H9 (cell line): ENCODE measurements at regions not wholly inside any gene's neighbourhood (a gene's known extent, or its start where the extent isn't known, plus 50 kb on each side); places are given as distances from the start of the nearest gene placed in this dataset.

ENCODE experiments used
- DNase-seq: peaks from one replicate; pipeline ENCODE4 v3.0.0-alpha.2; 2017
- H2AFZ ChIP-seq: one replicate; pipeline ENCODE4 v1.6.1; 2013; ENCODE audit warnings: mild to moderate bottlenecking, low read length, control low read depth, moderate library complexity
- H2AK5ac ChIP-seq: 2 replicates; pipeline ENCODE4 v1.6.1; 2013; ENCODE audit warnings: low read length, control low read depth, mixed read lengths; ENCODE audit not compliant: insufficient read length
- H2BK120ac ChIP-seq: one replicate; pipeline ENCODE4 v1.6.1; 2013; ENCODE audit warnings: low read depth, mild to moderate bottlenecking, low read length, control low read depth, inconsistent platforms; ENCODE audit not compliant: poor library complexity, severe bottlenecking
- H2BK12ac ChIP-seq: 2 replicates; pipeline ENCODE4 v1.6.1; 2013; ENCODE audit warnings: low read length, control low read depth, mixed read lengths, low read depth; ENCODE audit not compliant: insufficient read length
- H2BK15ac ChIP-seq: 2 replicates; pipeline ENCODE4 v1.6.1; 2013; ENCODE audit warnings: low read depth, low read length, control low read depth
- H2BK20ac ChIP-seq: one replicate; pipeline ENCODE4 v1.6.1; 2013; ENCODE audit warnings: low read depth, mild to moderate bottlenecking, low read length, control low read depth, inconsistent platforms; ENCODE audit not compliant: poor library complexity, severe bottlenecking
- H2BK5ac ChIP-seq: 2 replicates; pipeline ENCODE4 v1.6.1; 2013; ENCODE audit warnings: low read length, control low read depth, mixed read lengths; ENCODE audit not compliant: insufficient read length
- H3K14ac ChIP-seq: 2 replicates; pipeline ENCODE4 v1.6.1; 2013; ENCODE audit warnings: low read length, control low read depth; ENCODE audit not compliant: insufficient read depth
- H3K18ac ChIP-seq: 2 replicates; pipeline ENCODE4 v1.6.1; 2013; ENCODE audit warnings: low read depth, mild to moderate bottlenecking, mixed read lengths, low read length, control low read depth; ENCODE audit not compliant: insufficient read length
- H3K23ac ChIP-seq: 2 replicates; pipeline ENCODE4 v1.6.1; 2013; ENCODE audit warnings: low read length, control low read depth, mixed read lengths, low read depth; ENCODE audit not compliant: insufficient read length
- H3K23me2 ChIP-seq: 2 replicates; pipeline ENCODE4 v1.6.1; 2013; ENCODE audit warnings: low read depth, mild to moderate bottlenecking, mixed read lengths, low read length, control low read depth; ENCODE audit not compliant: insufficient read length, poor library complexity, severe bottlenecking
- H3K27ac ChIP-seq: 2 replicates; pipeline ENCODE4 v1.5.1; 2013; ENCODE audit warnings: low read length, control low read depth, mixed read lengths, low read depth; ENCODE audit not compliant: insufficient read length
- H3K27me3 ChIP-seq: 2 replicates; pipeline ENCODE4 v1.6.1; 2013; ENCODE audit warnings: low read length, control low read depth, inconsistent platforms; ENCODE audit not compliant: insufficient read depth
- H3K4ac ChIP-seq: 2 replicates; pipeline ENCODE4 v1.6.1; 2013; ENCODE audit warnings: low read depth, mild to moderate bottlenecking, control low read depth, inconsistent platforms, low read length, moderate library complexity
- H3K4me1 ChIP-seq: 2 replicates; pipeline ENCODE4 v1.6.1; 2013; ENCODE audit warnings: low read length, control low read depth, inconsistent platforms; ENCODE audit not compliant: insufficient read depth
- H3K4me2 ChIP-seq: 2 replicates; pipeline ENCODE4 v1.6.1; 2013; ENCODE audit warnings: low read length, control low read depth, mixed read lengths; ENCODE audit not compliant: insufficient read length, insufficient read depth
- H3K56ac ChIP-seq: 2 replicates; pipeline ENCODE4 v1.6.1; 2013; ENCODE audit warnings: low read depth, mild to moderate bottlenecking, mixed read lengths, low read length, control low read depth; ENCODE audit not compliant: insufficient read length
- H3K79me1 ChIP-seq: 2 replicates; pipeline ENCODE4 v1.6.1; 2013; ENCODE audit warnings: low read depth, mild to moderate bottlenecking, moderate library complexity, low read length, control low read depth, inconsistent platforms; ENCODE audit not compliant: insufficient read depth, poor library complexity, severe bottlenecking
- H3K79me2 ChIP-seq: 2 replicates; pipeline ENCODE4 v1.6.1; 2013; ENCODE audit warnings: low read length, control low read depth, inconsistent platforms; ENCODE audit not compliant: insufficient read depth
- H3K9ac ChIP-seq: 2 replicates; pipeline ENCODE4 v1.6.1; 2013; ENCODE audit warnings: low read length, control low read depth, mixed read lengths; ENCODE audit not compliant: insufficient read length; ENCODE audit errors: extremely low read depth
- H3K9me3 ChIP-seq: one replicate; pipeline ENCODE4 v1.6.1; 2013; ENCODE audit warnings: low read depth, low read length, inconsistent platforms; ENCODE audit not compliant: control insufficient read depth
- H3T11ph ChIP-seq: one replicate; pipeline ENCODE4 v1.6.1; 2013; ENCODE audit warnings: mild to moderate bottlenecking, low read length, control low read depth, inconsistent platforms
- H4K20me1 ChIP-seq: one replicate; pipeline ENCODE4 v1.6.1; 2013; ENCODE audit not compliant: control insufficient read depth, insufficient read length, insufficient read depth
- H4K5ac ChIP-seq: 2 replicates; pipeline ENCODE4 v1.6.1; 2013; ENCODE audit warnings: low read depth, mild to moderate bottlenecking, mixed read lengths, low read length, control low read depth; ENCODE audit not compliant: insufficient read length
- H4K8ac ChIP-seq: replicated peaks from 2 replicates; pipeline ENCODE4 v1.6.1; 2013; ENCODE audit warnings: low read length, control low read depth, mixed read lengths, low read depth; ENCODE audit not compliant: insufficient read length
- H4K91ac ChIP-seq: 2 replicates; pipeline ENCODE4 v1.6.1; 2013; ENCODE audit warnings: low read depth, mild to moderate bottlenecking, moderate library complexity, mixed read lengths, low read length, control low read depth; ENCODE audit not compliant: insufficient read length
- H3K27ac Mint-ChIP-seq, 3 experiments: 2 replicates in 2 of 3; 3 replicates in 1 of 3; pipeline ENCODE4 v1.8.0; 2020 to 2021; ENCODE audit warnings: mixed read lengths in 3 of 3, mild to moderate bottlenecking in 1 of 3, moderate library complexity in 1 of 3
- H3K27me3 Mint-ChIP-seq: 2 replicates; pipeline ENCODE4 v1.8.0; 2021; ENCODE audit warnings: low read depth, mild to moderate bottlenecking, moderate library complexity, mixed read lengths
- H3K36me3 Mint-ChIP-seq, 3 experiments: 2 replicates in 2 of 3; 3 replicates in 1 of 3; pipeline ENCODE4 v1.8.0; 2020 to 2021; ENCODE audit warnings: low read depth in 3 of 3, mixed read lengths in 3 of 3; ENCODE audit not compliant: insufficient read depth in 1 of 3
- H3K4me1 Mint-ChIP-seq, 2 experiments: 2 replicates each; pipeline ENCODE4 v1.8.0; 2020; ENCODE audit warnings: mixed read lengths in 2 of 2
- H3K4me3 Mint-ChIP-seq, 2 experiments: 2 replicates in 1 of 2; 3 replicates in 1 of 2; pipeline ENCODE4 v1.8.0; 2020 to 2021; ENCODE audit warnings: mild to moderate bottlenecking in 2 of 2, mixed read lengths in 2 of 2, moderate library complexity in 1 of 2
- H3K9me3 Mint-ChIP-seq, 2 experiments: 2 replicates in 1 of 2; 3 replicates in 1 of 2; pipeline ENCODE4 v1.8.0; 2020; ENCODE audit warnings: mild to moderate bottlenecking in 2 of 2, mixed read lengths in 2 of 2, moderate library complexity in 1 of 2
- WGBS: extraction: QIAGEN DNeasy Blood & Tissue Kit; methylation state at CpG from one replicate; pipeline ENCODE4 v1.1.7; 2013; ENCODE audit warnings: missing lambda C conversion rate, low lambda C conversion rate, mixed read lengths; ENCODE audit not compliant: insufficient read length; ENCODE audit errors: extremely low coverage; 5-methylcytosine and 5-hydroxymethylcytosine counted together
- TF ChIP-seq, protein P1 (sequence below): fragments of 200-600 bp; sonication (generic); conservative IDR thresholded peaks from 3 replicates; pipeline ENCODE4 v1.8.0; 2021; ENCODE audit warnings: antibody characterized with exemption, mild to moderate bottlenecking

GRCh38 chr15:88748081-88748480 is 55.2 kb upstream of the ACAN start:
- Mint-ChIP-seq H3K4me3 (no peak overlapping the region), H3K4me1 (peaks cover 7 to 15% of the 10 kb centered on the region in 2 experiments), H3K9me3 (no peaks in the 10 kb centered on the region; a peak in 1 of 5 replicates), H3K27ac (no peak overlapping the region), H3K36me3 (no peaks in the 10 kb centered on the region), H3K27me3 (peaks cover 26% of the 10 kb centered on the region)
- no peak overlapping the region for H3K56ac ChIP-seq
- no peak overlapping the region for H4K5ac ChIP-seq
- no peak overlapping the region for H2AK5ac ChIP-seq
- no peak overlapping the region for H3K27ac ChIP-seq
- WGBS = no CpG with 5 or more reads among the region's 3 CpGs
- no peak overlapping the region for H2BK120ac ChIP-seq
- no peak overlapping the region for H3K14ac ChIP-seq
- no peak overlapping the region for H3K18ac ChIP-seq
- no peaks in the 10 kb centered on the region for H3K79me1 ChIP-seq
- TF ChIP-seq, protein P1, sequence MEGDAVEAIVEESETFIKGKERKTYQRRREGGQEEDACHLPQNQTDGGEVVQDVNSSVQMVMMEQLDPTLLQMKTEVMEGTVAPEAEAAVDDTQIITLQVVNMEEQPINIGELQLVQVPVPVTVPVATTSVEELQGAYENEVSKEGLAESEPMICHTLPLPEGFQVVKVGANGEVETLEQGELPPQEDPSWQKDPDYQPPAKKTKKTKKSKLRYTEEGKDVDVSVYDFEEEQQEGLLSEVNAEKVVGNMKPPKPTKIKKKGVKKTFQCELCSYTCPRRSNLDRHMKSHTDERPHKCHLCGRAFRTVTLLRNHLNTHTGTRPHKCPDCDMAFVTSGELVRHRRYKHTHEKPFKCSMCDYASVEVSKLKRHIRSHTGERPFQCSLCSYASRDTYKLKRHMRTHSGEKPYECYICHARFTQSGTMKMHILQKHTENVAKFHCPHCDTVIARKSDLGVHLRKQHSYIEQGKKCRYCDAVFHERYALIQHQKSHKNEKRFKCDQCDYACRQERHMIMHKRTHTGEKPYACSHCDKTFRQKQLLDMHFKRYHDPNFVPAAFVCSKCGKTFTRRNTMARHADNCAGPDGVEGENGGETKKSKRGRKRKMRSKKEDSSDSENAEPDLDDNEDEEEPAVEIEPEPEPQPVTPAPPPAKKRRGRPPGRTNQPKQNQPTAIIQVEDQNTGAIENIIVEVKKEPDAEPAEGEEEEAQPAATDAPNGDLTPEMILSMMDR = no peak
- peaks cover 4% of the 10 kb centered on the region; the same call in 1 of the 2 replicates for H3K4me1 ChIP-seq
- no peak overlapping the region for H2BK5ac ChIP-seq
- H3T11ph ChIP-seq = no peak overlapping the region
- H3K23ac ChIP-seq = no peak overlapping the region
- H2BK20ac ChIP-seq = no peak overlapping the region
- no peak overlapping the region for H3K4me2 ChIP-seq
- H3K27me3 ChIP-seq = no peaks in the 10 kb centered on the region
- no peak overlapping the region for H2AFZ ChIP-seq
- H3K9me3 ChIP-seq = no peaks in the 10 kb centered on the region
- H2BK12ac ChIP-seq = no peak overlapping the region
- H3K4ac ChIP-seq = no peak overlapping the region
- H3K9ac ChIP-seq = no peak overlapping the region
- DNase-seq = no peak
- no peaks in the 10 kb centered on the region for H3K79me2 ChIP-seq
- no peaks in the 10 kb centered on the region for H3K23me2 ChIP-seq
- H4K20me1 ChIP-seq = no peaks in the 10 kb centered on the region
- no peak overlapping the region for H4K8ac ChIP-seq
- H2BK15ac ChIP-seq = no peak overlapping the region
- no peak overlapping the region for H4K91ac ChIP-seq
